SK-N-SH treated with all-trans-retinoic acid at 6 μM for 48 hours (cell line): ENCODE measurements at regions not wholly inside any gene's neighbourhood (a gene's known extent, or its start where the extent isn't known, plus 50 kb on each side); places are given as distances from the start of the nearest gene placed in this dataset.

Experiments used
- ATAC-seq: fragments of 200-7000 bp; cut with Tn5 transposase; 3 replicates; pipeline ENCODE4 v1.9.1; 2020; ENCODE audit warnings: mild to moderate bottlenecking, moderate library complexity
- ARNTL ChIP-seq: fragments of 450-650 bp; formaldehyde crosslinking; IDR thresholded peaks from 2 replicates; pipeline ENCODE4 v1.5.0; 2020; ENCODE audit warnings: low read depth, mild to moderate bottlenecking, moderate library complexity, borderline replicate concordance
- BACH2 ChIP-seq: fragments of 250-450 bp; sonication (Bioruptor Pico); IDR thresholded peaks from 2 replicates; pipeline ENCODE4 v1.9.0; 2021; ENCODE audit warnings: mild to moderate bottlenecking, borderline replicate concordance
- CSDC2 ChIP-seq: fragments of 250-450 bp; sonication (Bioruptor Pico); IDR thresholded peaks from 2 replicates; pipeline ENCODE4 v1.5.0; 2020; ENCODE audit warnings: mild to moderate bottlenecking, moderate library complexity
- ESRRG ChIP-seq: fragments of 250-450 bp; sonication (Bioruptor Pico); IDR thresholded peaks from 2 replicates; pipeline ENCODE4 v1.6.1; 2021; ENCODE audit warnings: mild to moderate bottlenecking
- ISL1 ChIP-seq: fragments of 250-450 bp; sonication (Bioruptor Pico); IDR thresholded peaks from 2 replicates; pipeline ENCODE4 v2.1.2; 2022; ENCODE audit warnings: mild to moderate bottlenecking, moderate library complexity
- OSR1 ChIP-seq: fragments of 250-450 bp; sonication (Bioruptor Pico); IDR thresholded peaks from 2 replicates; pipeline ENCODE4 v1.8.0; 2022; ENCODE audit warnings: moderate library complexity, mild to moderate bottlenecking, inconsistent platforms
- RARB ChIP-seq: fragments of 250-450 bp; sonication (Bioruptor Pico); IDR thresholded peaks from 2 replicates; pipeline ENCODE4 v1.8.0; 2021; ENCODE audit warnings: mild to moderate bottlenecking, moderate library complexity
- SNAI2 ChIP-seq: fragments of 250-450 bp; sonication (Bioruptor Pico); IDR thresholded peaks from 2 replicates; pipeline ENCODE4 v1.5.0; 2020; ENCODE audit warnings: mild to moderate bottlenecking, moderate library complexity
- TCF4 ChIP-seq: fragments of 250-450 bp; sonication (Bioruptor Pico); IDR thresholded peaks from 2 replicates; pipeline ENCODE4 v1.8.0; 2021; ENCODE audit warnings: mild to moderate bottlenecking, moderate library complexity, borderline replicate concordance
- TSHZ2 ChIP-seq: fragments of 250-450 bp; sonication (Bioruptor Pico); IDR thresholded peaks from 2 replicates; pipeline ENCODE4 v1.5.0; 2020; ENCODE audit warnings: mild to moderate bottlenecking, moderate library complexity
- ZC3H10 ChIP-seq: fragments of 250-450 bp; sonication (Bioruptor Pico); IDR thresholded peaks from 2 replicates; pipeline ENCODE4 v1.5.1; 2021; ENCODE audit warnings: mild to moderate bottlenecking, moderate library complexity
- ZFP30 ChIP-seq: fragments of 450-650 bp; formaldehyde crosslinking; IDR thresholded peaks from 2 replicates; pipeline ENCODE4 v1.5.0; 2022; ENCODE audit warnings: mild to moderate bottlenecking, moderate library complexity
- ZNF565 ChIP-seq: fragments of 450-650 bp; formaldehyde crosslinking; conservative IDR thresholded peaks from 2 replicates; pipeline ENCODE4 v1.5.0; 2020; ENCODE audit warnings: low read depth, mild to moderate bottlenecking, moderate library complexity
- ZNF70 ChIP-seq: fragments of 450-650 bp; formaldehyde crosslinking; IDR thresholded peaks from 2 replicates; pipeline ENCODE4 v1.5.0; 2020; ENCODE audit warnings: mild to moderate bottlenecking, moderate library complexity
- ZNF8 ChIP-seq: fragments of 450-650 bp; formaldehyde crosslinking; IDR thresholded peaks from 2 replicates; pipeline ENCODE4 v1.5.0; 2020; ENCODE audit warnings: mild to moderate bottlenecking, moderate library complexity
- TF ChIP-seq, protein P1 (sequence below): fragments of 250-450 bp; sonication (Bioruptor Pico); IDR thresholded peaks from 2 replicates; pipeline ENCODE4 v1.8.0; 2020; ENCODE audit warnings: mild to moderate bottlenecking, moderate library complexity, borderline replicate concordance
- TF ChIP-seq, protein P2 (sequence below): fragments of 250-450 bp; sonication (Bioruptor Pico); IDR thresholded peaks from 2 replicates; pipeline ENCODE4 v1.5.1; 2020; ENCODE audit warnings: low read depth, mild to moderate bottlenecking, moderate library complexity
- TF ChIP-seq, protein P3 (sequence below): fragments of 250-450 bp; sonication (Bioruptor Pico); IDR thresholded peaks from 2 replicates; pipeline ENCODE4 v1.5.1; 2021; ENCODE audit warnings: mild to moderate bottlenecking, moderate library complexity
- TF ChIP-seq, protein P4 (sequence below): fragments of 250-450 bp; sonication (Bioruptor Pico); IDR thresholded peaks from 2 replicates; pipeline ENCODE4 v1.8.0; 2021; ENCODE audit warnings: low read depth, mild to moderate bottlenecking, moderate library complexity, borderline replicate concordance

- TF ChIP-seq ARNTL (CRISPR knock-in tag) (no peak), TCF4 (no peak)
- 0 out of 3 replicates have a peak, but pooled peaks have one; percentile 21 for ATAC-seq
These were observed 663.6 kb upstream of the NRXN1 start for GRCh38 chr2:51695531-51695930.

- TF ChIP-seq ZC3H10 (CRISPR knock-in tag) (no peak), ZNF565 (CRISPR knock-in tag) (no peak), BACH2 (no peak), TSHZ2 (CRISPR knock-in tag) (no peak), ZNF8 (no peak), SNAI2 (no peak), ESRRG (no peak), OSR1 (CRISPR knock-in tag) (no peak), CSDC2 (CRISPR knock-in tag) (no peak), ISL1 (no peak), ZNF70 (CRISPR knock-in tag) (no peak)
- TF ChIP-seq, protein P1, sequence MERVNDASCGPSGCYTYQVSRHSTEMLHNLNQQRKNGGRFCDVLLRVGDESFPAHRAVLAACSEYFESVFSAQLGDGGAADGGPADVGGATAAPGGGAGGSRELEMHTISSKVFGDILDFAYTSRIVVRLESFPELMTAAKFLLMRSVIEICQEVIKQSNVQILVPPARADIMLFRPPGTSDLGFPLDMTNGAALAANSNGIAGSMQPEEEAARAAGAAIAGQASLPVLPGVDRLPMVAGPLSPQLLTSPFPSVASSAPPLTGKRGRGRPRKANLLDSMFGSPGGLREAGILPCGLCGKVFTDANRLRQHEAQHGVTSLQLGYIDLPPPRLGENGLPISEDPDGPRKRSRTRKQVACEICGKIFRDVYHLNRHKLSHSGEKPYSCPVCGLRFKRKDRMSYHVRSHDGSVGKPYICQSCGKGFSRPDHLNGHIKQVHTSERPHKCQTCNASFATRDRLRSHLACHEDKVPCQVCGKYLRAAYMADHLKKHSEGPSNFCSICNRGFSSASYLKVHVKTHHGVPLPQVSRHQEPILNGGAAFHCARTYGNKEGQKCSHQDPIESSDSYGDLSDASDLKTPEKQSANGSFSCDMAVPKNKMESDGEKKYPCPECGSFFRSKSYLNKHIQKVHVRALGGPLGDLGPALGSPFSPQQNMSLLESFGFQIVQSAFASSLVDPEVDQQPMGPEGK (CRISPR knock-in tag), result no peak
- TF ChIP-seq, protein P2, sequence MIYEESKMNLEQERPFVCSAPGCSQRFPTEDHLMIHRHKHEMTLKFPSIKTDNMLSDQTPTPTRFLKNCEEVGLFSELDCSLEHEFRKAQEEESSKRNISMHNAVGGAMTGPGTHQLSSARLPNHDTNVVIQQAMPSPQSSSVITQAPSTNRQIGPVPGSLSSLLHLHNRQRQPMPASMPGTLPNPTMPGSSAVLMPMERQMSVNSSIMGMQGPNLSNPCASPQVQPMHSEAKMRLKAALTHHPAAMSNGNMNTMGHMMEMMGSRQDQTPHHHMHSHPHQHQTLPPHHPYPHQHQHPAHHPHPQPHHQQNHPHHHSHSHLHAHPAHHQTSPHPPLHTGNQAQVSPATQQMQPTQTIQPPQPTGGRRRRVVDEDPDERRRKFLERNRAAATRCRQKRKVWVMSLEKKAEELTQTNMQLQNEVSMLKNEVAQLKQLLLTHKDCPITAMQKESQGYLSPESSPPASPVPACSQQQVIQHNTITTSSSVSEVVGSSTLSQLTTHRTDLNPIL (CRISPR knock-in tag), result no peak
- TF ChIP-seq, protein P3, sequence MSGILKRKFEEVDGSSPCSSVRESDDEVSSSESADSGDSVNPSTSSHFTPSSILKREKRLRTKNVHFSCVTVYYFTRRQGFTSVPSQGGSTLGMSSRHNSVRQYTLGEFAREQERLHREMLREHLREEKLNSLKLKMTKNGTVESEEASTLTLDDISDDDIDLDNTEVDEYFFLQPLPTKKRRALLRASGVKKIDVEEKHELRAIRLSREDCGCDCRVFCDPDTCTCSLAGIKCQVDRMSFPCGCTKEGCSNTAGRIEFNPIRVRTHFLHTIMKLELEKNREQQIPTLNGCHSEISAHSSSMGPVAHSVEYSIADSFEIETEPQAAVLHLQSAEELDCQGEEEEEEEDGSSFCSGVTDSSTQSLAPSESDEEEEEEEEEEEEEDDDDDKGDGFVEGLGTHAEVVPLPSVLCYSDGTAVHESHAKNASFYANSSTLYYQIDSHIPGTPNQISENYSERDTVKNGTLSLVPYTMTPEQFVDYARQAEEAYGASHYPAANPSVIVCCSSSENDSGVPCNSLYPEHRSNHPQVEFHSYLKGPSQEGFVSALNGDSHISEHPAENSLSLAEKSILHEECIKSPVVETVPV (CRISPR knock-in tag), result no peak
- TF ChIP-seq, protein P4, sequence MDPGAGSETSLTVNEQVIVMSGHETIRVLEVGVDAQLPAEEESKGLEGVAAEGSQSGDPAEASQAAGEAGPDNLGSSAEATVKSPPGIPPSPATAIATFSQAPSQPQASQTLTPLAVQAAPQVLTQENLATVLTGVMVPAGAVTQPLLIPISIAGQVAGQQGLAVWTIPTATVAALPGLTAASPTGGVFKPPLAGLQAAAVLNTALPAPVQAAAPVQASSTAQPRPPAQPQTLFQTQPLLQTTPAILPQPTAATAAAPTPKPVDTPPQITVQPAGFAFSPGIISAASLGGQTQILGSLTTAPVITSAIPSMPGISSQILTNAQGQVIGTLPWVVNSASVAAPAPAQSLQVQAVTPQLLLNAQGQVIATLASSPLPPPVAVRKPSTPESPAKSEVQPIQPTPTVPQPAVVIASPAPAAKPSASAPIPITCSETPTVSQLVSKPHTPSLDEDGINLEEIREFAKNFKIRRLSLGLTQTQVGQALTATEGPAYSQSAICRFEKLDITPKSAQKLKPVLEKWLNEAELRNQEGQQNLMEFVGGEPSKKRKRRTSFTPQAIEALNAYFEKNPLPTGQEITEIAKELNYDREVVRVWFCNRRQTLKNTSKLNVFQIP (CRISPR knock-in tag), result no peak
- no peak for ATAC-seq
These were observed 661.7 kb upstream of the NRXN1 start for GRCh38 chr2:51693640-51694039.

DNA sequence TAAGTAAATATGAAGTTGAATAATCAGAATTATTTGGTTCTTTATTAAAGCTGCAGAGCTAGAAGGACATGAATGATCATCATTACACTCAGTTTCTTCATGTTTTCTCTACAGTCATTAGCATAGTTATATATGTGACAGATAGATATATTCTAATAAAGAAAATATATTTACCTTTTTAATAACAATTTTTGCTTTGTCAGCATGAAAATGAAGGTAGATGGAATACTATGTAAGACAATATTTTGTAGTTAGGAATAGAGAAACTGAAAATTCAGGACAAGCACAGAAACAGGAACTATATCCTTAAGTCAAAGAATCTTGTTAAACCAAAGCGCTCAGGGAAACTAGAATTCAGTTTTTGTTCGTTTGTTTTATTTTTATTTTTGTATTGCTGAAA is 649.9 kb upstream of the NRXN1 start:
- no peak for TF ChIP-seq ZNF70 (CRISPR knock-in tag)
- no peak for TF ChIP-seq RARB (CRISPR knock-in tag)
- TF ChIP-seq ZFP30 (CRISPR knock-in tag), result no peak
- no peak for TF ChIP-seq ARNTL (CRISPR knock-in tag)
- ATAC-seq, result no peak

DNA sequence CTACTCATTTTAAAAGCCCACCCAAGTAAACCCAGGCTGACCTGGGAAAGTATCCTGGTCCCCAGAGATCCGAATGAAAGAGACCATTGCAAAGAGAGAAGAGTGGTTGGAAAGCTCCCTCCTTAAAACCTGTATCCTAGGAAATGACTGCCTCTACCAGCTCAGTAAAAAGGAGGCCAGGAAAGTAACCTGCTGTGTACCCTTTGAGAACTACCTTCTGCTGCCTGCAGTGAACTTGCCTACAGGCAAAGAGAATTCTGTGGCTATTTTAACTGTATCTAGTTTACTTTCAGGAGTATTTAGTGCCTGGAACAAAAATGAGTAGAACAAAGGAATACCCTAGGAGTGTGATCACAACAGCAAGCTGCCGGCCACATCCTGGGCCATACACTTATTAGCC is 641.7 kb upstream of the NRXN1 start:
- TF ChIP-seq ZC3H10 (CRISPR knock-in tag) (no peak), ZNF565 (CRISPR knock-in tag) (no peak), ZNF8 (no peak), ISL1 (no peak), ESRRG (no peak), ARNTL (CRISPR knock-in tag) (no peak), OSR1 (CRISPR knock-in tag) (no peak), ZNF70 (CRISPR knock-in tag) (no peak)
- TF ChIP-seq, protein P4 (CRISPR knock-in tag), result no peak
- TF ChIP-seq, protein P2 (CRISPR knock-in tag), result no peak
- TF ChIP-seq, protein P1 (CRISPR knock-in tag), result no peak
- no peak for ATAC-seq
